Lung (tissue), 11 donors: ENCODE measurements at regions not wholly inside any gene's neighbourhood (a gene's known extent, or its start where the extent isn't known, plus 50 kb on each side); places are given as distances from the start of the nearest gene placed in this dataset.

Experiments used
- ATAC-seq: fragments of 200-7000 bp; cut with Tn5 transposase; one replicate; pipeline ENCODE4 v1.9.1; 2020; ENCODE audit warnings: moderate number of reproducible peaks; ENCODE audit not compliant: insufficient read depth, low FRiP score
- DNase-seq, 3 donors: peaks; one replicate each; pipeline ENCODE4 v3.0.0-alpha.2; 2013 to 2017
- H3K27ac ChIP-seq, 2 donors: one replicate each; pipeline ENCODE4 v1.5.1; 2013; ENCODE audit warnings: mild to moderate bottlenecking in 2 of 2, moderate library complexity in 2 of 2, control low read depth in 1 of 2, inconsistent platforms in 1 of 2, low read depth in 1 of 2, low read length in 1 of 2
- H3K27me3 ChIP-seq, 3 donors: one replicate each; pipeline ENCODE4 v1.5.1; 2013; ENCODE audit warnings: low read length in 2 of 3; ENCODE audit not compliant: control insufficient read depth in 3 of 3, insufficient read depth in 3 of 3
- H3K36me3 ChIP-seq, 4 donors: one replicate each; pipeline ENCODE4 v1.5.1; 2013; ENCODE audit warnings: low read length in 4 of 4, mild to moderate bottlenecking in 1 of 4, moderate library complexity in 1 of 4; ENCODE audit not compliant: control insufficient read depth in 4 of 4, insufficient read depth in 4 of 4
- H3K4me1 ChIP-seq, 5 donors: one replicate each; pipeline ENCODE4 v1.5.1; 2013; ENCODE audit warnings: low read length in 5 of 5, mild to moderate bottlenecking in 2 of 5, moderate library complexity in 1 of 5; ENCODE audit not compliant: control insufficient read depth in 5 of 5, insufficient read depth in 5 of 5
- H3K4me3 ChIP-seq: one replicate; pipeline ENCODE4 v1.5.1; 2013; ENCODE audit warnings: mild to moderate bottlenecking, control low read depth, moderate library complexity
- H3K9ac ChIP-seq, 2 donors: one replicate each; pipeline ENCODE4 v1.5.1; 2013; ENCODE audit warnings: low read length in 2 of 2, control low read depth in 1 of 2; ENCODE audit not compliant: insufficient read depth in 1 of 2
- H3K9me3 ChIP-seq, 4 donors: one replicate each; pipeline ENCODE4 v1.5.1; 2013; ENCODE audit warnings: low read length in 3 of 4, mild to moderate bottlenecking in 1 of 4, moderate library complexity in 1 of 4; ENCODE audit not compliant: control insufficient read depth in 4 of 4, insufficient read depth in 3 of 4
- WGBS, 2 donors: extraction: QIAGEN DNeasy Blood & Tissue Kit; methylation state at CpG; one replicate each; pipeline ENCODE4 v1.1.7; 2013; 5-methylcytosine and 5-hydroxymethylcytosine counted together
- TF ChIP-seq, protein P1 (sequence below): IDR thresholded peaks from 2 replicates; pipeline ENCODE4 v1.5.1; 2012; ENCODE audit warnings: mild to moderate bottlenecking; ENCODE audit errors: control extremely low read depth, extremely low read depth
- donor health status: control.
- donor health status: control.
- donor health status: Bipolar disorder and iron deficiency.
- donor health status: healthy.
- donor health status: DM: yes; HTN: yes; CAD: no.

DNA sequence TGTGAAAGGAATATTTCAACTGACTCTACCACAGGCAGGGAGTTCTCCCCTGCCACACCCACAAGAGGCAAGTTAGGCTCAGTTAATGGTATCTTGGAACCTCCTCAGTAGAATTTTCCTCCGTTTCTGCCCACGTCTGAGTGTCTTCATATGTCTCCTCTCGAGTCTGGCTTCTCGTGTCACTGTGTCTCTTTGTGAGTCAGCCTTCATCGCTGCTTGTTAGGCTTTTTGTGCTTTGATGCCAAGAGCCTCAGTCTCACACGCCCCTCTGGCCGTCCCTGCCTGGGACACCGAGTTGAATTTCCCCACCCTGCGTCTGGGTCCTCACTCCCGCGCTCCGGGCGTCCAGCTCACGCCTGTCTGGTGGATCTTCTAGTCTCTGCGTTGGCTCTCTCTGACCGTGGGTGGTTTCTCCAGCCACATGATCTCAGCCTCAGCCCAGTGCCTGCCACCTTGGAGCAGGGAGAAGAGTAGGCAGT lies 125.7 kb upstream of the GADD45A start:
- ATAC-seq (peak; percentile 16), DNase-seq (peak; percentile 34 to 67 (median 47))
- WGBS, 2 donors, result 64 to 76% methylated on average over 16 of the region's 16 CpGs
- peak overlapping the region in 1 of 2 donors; percentile 7 for H3K27ac ChIP-seq
- no peak overlapping the region for H3K4me3 ChIP-seq
- no peaks in the 10 kb centered on the region for H3K27me3 ChIP-seq
- no peaks in the 10 kb centered on the region for H3K36me3 ChIP-seq
- TF ChIP-seq, protein P1, sequence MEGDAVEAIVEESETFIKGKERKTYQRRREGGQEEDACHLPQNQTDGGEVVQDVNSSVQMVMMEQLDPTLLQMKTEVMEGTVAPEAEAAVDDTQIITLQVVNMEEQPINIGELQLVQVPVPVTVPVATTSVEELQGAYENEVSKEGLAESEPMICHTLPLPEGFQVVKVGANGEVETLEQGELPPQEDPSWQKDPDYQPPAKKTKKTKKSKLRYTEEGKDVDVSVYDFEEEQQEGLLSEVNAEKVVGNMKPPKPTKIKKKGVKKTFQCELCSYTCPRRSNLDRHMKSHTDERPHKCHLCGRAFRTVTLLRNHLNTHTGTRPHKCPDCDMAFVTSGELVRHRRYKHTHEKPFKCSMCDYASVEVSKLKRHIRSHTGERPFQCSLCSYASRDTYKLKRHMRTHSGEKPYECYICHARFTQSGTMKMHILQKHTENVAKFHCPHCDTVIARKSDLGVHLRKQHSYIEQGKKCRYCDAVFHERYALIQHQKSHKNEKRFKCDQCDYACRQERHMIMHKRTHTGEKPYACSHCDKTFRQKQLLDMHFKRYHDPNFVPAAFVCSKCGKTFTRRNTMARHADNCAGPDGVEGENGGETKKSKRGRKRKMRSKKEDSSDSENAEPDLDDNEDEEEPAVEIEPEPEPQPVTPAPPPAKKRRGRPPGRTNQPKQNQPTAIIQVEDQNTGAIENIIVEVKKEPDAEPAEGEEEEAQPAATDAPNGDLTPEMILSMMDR, result no peak
- no peaks in the 10 kb centered on the region for H3K9me3 ChIP-seq
- no peak overlapping the region for H3K9ac ChIP-seq
- H3K4me1 ChIP-seq, result peaks cover 0 to 4% (median 0%) of the 10 kb centered on the region in 5 donors

DNA sequence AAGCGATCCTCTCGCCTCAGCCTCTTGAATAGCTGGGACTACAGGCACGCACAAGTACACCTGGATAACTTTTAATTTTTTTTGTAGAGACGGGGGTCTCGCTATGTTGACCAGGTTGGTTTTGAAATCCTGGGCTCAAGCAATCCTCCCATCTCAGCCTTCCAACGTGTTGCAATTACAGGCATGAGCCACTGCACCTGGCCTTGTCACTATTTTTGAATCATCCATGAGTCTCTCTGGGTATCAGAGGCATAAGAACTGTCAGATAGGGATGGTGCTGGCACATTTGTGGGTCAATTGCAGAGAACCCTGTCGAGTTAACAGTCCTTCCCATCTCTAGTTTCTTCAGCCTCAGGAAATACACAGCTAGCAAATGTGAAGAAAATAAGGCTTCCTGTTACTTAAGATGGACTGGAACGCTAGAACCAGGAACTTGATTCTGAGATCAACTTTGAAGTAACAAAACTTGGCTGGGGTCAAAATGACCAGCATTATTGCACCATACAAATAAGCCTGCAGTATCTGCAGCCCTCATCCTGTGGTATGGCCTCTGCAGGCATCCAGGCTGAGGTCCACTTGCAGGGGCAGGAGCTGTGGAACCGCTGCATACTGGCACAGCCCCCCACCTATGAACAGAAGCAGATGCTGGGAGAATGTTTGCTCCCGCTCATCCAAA lies 124.3 kb upstream of the GADD45A start:
- H3K9me3 ChIP-seq, result no peaks in the 10 kb centered on the region
- no peaks in the 10 kb centered on the region for H3K27me3 ChIP-seq
- no peaks in the 10 kb centered on the region for H3K36me3 ChIP-seq
- DNase-seq (no peak), ATAC-seq (no peak)
- H3K4me1 ChIP-seq, result peaks cover 0 to 4% (median 0%) of the 10 kb centered on the region in 5 donors
- no peak overlapping the region for H3K4me3 ChIP-seq
- H3K9ac ChIP-seq, result no peak overlapping the region
- 54 to 70% methylated on average over 10 of the region's 10 CpGs for WGBS, 2 donors
- H3K27ac ChIP-seq, result peak overlapping the region in 1 of 2 donors; percentile 44
- TF ChIP-seq, protein P1, result no peak

DNA sequence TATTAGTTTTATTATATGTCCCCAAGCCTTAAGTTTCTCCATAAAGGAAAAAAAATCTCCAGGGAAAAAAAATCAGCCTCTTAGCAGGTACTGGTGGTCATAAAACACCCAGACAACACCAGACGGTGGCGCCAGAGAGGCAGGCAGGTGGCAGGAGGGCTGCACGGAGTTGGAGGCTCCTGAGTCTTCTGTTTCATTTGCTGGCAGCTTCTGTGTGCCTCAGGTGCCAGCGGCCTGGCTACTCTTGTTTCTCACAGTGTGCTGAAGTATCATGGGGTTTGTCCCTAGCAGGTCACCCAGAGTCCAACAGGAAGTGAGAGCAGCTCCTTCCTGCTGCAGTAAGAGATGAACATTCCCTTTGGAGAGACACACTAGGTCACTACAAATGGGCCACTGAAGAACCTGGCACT lies 123.3 kb upstream of the GADD45A start:
- Histone ChIP-seq H3K9ac (no peak overlapping the region), H3K9me3 (no peaks in the 10 kb centered on the region), H3K27me3 (no peaks in the 10 kb centered on the region), H3K4me1 (peaks cover 0 to 4% (median 0%) of the 10 kb centered on the region in 5 donors), H3K4me3 (no peak overlapping the region), H3K36me3 (no peaks in the 10 kb centered on the region), H3K27ac (peak overlapping the region in 1 of 2 donors; percentile 42)
- TF ChIP-seq, protein P1, result peak; percentile 66
- 4% methylated on average over 4 of the region's 4 CpGs for WGBS, 2 donors
- peak; percentile 23 for ATAC-seq
- DNase-seq, result peak; percentile 75 to 84 (median 82)

DNA sequence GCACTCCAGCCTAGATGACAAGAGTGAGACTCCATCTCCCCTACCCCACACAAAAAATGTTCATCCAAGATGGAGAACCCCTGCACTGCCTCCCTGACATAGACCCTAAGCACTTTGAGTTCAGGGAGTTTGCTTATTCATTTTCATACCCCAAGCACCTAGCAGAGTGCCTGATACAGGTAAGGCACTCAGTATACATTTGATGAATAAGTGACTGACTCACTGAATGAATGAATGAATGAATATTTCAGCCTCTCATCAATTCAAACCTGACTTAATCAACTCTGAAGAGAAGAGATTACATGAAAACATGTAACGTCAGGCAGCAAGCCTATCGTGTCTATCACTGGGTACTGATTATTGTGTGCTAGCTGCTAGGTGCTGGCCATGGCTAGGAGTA lies 121.3 kb upstream of the GADD45A start:
- WGBS, 2 donors, result 87 to 96% methylated on average over 2 of the region's 2 CpGs
- Histone ChIP-seq H3K9ac (no peak overlapping the region), H3K27me3 (no peaks in the 10 kb centered on the region), H3K4me3 (no peak overlapping the region), H3K9me3 (no peaks in the 10 kb centered on the region), H3K27ac (peak overlapping the region in 1 of 2 donors; percentile 78), H3K4me1 (peaks cover 0 to 4% (median 0%) of the 10 kb centered on the region in 5 donors), H3K36me3 (no peaks in the 10 kb centered on the region)
- DNase-seq (no peak), ATAC-seq (no peak)
- TF ChIP-seq, protein P1, result no peak
